ENCODE measurements at regions not wholly inside any gene's neighbourhood (a gene's known extent, or its start where the extent isn't known, plus 50 kb on each side); places are given as distances from the start of the nearest gene placed in this dataset.

DNA sequence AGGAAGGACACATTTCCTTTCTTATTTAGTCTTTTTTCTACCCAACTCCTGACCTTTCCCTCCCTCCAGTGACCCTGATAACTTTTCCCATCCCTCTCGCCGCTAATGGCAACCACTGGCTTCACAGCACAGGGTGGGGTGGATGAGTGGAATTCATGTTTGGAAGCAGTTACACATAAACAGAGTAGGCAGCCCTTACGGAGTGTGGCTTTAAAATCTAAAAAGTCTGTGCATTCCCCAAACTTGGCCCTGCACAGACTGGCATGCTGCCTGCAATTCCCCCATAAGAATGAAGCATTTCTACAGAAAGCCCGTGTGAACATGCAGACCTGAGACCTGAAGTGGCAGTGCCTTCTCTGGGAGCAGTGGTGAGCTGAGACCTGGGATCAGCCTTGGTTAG is 196.7 kb upstream of the ADRA1D start:
- Histone ChIP-seq H3K9me3 (ENCODE audit: control insufficient read depth, low read depth, low read length) (no peaks in the 10 kb centered on the region), H3K23ac (ENCODE audit: insufficient read length, low read depth, low read length) (no peak overlapping the region), H2BK120ac (ENCODE audit: low read depth, low read length, poor library complexity, severe bottlenecking) (no peak overlapping the region), H2BK15ac (ENCODE audit: low read depth, low read length) (no peak overlapping the region), H3K23me2 (ENCODE audit: insufficient read length, low read depth, low read length, poor library complexity, severe bottlenecking) (no peaks in the 10 kb centered on the region), H2BK5ac (ENCODE audit: insufficient read length, low read length) (no peak overlapping the region), H3K79me1 (ENCODE audit: insufficient read depth, low read depth, low read length, poor library complexity, severe bottlenecking) (no peaks in the 10 kb centered on the region), H3K79me2 (ENCODE audit: insufficient read depth, low read length) (no peaks in the 10 kb centered on the region), H3K56ac (ENCODE audit: insufficient read length, low read depth, low read length) (no peak overlapping the region), H3T11ph (ENCODE audit: low read length) (no peak overlapping the region), H3K27me3 (ENCODE audit: insufficient read depth, low read length) (no peaks in the 10 kb centered on the region), H3K4me2 (ENCODE audit: insufficient read depth, insufficient read length, low read length) (no peak overlapping the region), H4K5ac (ENCODE audit: insufficient read length, low read depth, low read length) (no peak overlapping the region), H3K9ac (ENCODE audit: extremely low read depth, insufficient read length, low read length) (no peak overlapping the region), H4K91ac (ENCODE audit: insufficient read length, low read depth, low read length) (no peak overlapping the region), H3K18ac (ENCODE audit: insufficient read length, low read depth, low read length) (no peak overlapping the region), H2BK12ac (ENCODE audit: insufficient read length, low read depth, low read length) (no peak overlapping the region), H3K4me1 (ENCODE audit: insufficient read depth, low read length) (no peaks in the 10 kb centered on the region), H4K8ac (replicated peaks; ENCODE audit: insufficient read length, low read depth, low read length) (no peak overlapping the region), H3K4ac (ENCODE audit: low read depth, low read length) (no peak overlapping the region), H2AFZ (ENCODE audit: low read length) (no peak overlapping the region), H3K27ac (ENCODE audit: insufficient read length, low read depth, low read length) (no peak overlapping the region), H2BK20ac (ENCODE audit: low read depth, low read length, poor library complexity, severe bottlenecking) (no peak overlapping the region), H2AK5ac (ENCODE audit: insufficient read length, low read length) (no peak overlapping the region), H4K20me1 (ENCODE audit: control insufficient read depth, insufficient read depth, insufficient read length) (no peaks in the 10 kb centered on the region), H3K14ac (ENCODE audit: insufficient read depth, low read length) (no peak overlapping the region)
- WGBS (ENCODE audit: extremely low coverage, insufficient read length, low lambda C conversion rate): no CpG with 5 or more reads among the region's 4 CpGs
- TF ChIP-seq, protein P1, sequence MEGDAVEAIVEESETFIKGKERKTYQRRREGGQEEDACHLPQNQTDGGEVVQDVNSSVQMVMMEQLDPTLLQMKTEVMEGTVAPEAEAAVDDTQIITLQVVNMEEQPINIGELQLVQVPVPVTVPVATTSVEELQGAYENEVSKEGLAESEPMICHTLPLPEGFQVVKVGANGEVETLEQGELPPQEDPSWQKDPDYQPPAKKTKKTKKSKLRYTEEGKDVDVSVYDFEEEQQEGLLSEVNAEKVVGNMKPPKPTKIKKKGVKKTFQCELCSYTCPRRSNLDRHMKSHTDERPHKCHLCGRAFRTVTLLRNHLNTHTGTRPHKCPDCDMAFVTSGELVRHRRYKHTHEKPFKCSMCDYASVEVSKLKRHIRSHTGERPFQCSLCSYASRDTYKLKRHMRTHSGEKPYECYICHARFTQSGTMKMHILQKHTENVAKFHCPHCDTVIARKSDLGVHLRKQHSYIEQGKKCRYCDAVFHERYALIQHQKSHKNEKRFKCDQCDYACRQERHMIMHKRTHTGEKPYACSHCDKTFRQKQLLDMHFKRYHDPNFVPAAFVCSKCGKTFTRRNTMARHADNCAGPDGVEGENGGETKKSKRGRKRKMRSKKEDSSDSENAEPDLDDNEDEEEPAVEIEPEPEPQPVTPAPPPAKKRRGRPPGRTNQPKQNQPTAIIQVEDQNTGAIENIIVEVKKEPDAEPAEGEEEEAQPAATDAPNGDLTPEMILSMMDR (conservative IDR thresholded peaks at IDR 0.05): no peak
- H3K36me3 Mint-ChIP-seq (ENCODE audit: insufficient read depth in 1 of 3, low read depth in 3 of 3): peaks cover 0 to 8% (median 2%) of the 10 kb centered on the region in 3 experiments; a peak in 2 of 7 replicates
- H3K4me1 Mint-ChIP-seq: 0 out of 4 replicates have a peak, but pooled peaks cover 0 to 3% of the 10 kb centered on the region in 2 experiments
- H3K9me3 Mint-ChIP-seq: peaks cover 3 to 6% of the 10 kb centered on the region in 2 experiments; a peak in 4 of 5 replicates
- no peak overlapping the region for H3K27ac Mint-ChIP-seq
- H3K27me3 Mint-ChIP-seq (ENCODE audit: low read depth): no peaks in the 10 kb centered on the region; the same call in 1 of the 2 replicates
- no peak for DNase-seq
- no peak overlapping the region for H3K4me3 Mint-ChIP-seq

All from H9 (cell line).